Right lobe of liver (tissue), 6 donors: ENCODE measurements at regions not wholly inside any gene's neighbourhood (a gene's known extent, or its start where the extent isn't known, plus 50 kb on each side); places are given as distances from the start of the nearest gene placed in this dataset.

Experiments
- ATAC-seq, 4 donors: fragments of 200-7000 bp; cut with Tn5 transposase; one replicate each; pipeline ENCODE4 v1.9.1; 2020; ENCODE audit warnings: mild to moderate bottlenecking in 4 of 4, moderate library complexity in 4 of 4
- DNase-seq, 3 donors: peaks; one replicate each; pipeline ENCODE4 v3.0.0-alpha.2; 2020
- H3K27ac ChIP-seq, 3 donors: fragments of 200-600 bp; one replicate each; pipeline ENCODE4 v1.8.0; 2022
- H3K27me3 ChIP-seq, 2 donors: fragments of 200-600 bp; one replicate each; pipeline ENCODE4 v1.8.0; 2022
- H3K36me3 ChIP-seq, 4 donors: fragments of 200-600 bp; sonication (generic) in 1 of 4; one replicate each; pipeline versions ENCODE4 v1.5.1 to v1.8.0; 2017 to 2022; ENCODE audit warnings: control low read depth in 1 of 4
- H3K4me1 ChIP-seq, 4 donors: fragments of 200-600 bp; sonication (generic) in 1 of 4; one replicate each; pipeline versions ENCODE4 v1.5.1 to v1.8.0; 2017 to 2022; ENCODE audit warnings: control low read depth in 1 of 4
- H3K4me3 ChIP-seq, 3 donors: fragments of 200-600 bp; one replicate each; pipeline ENCODE4 v1.8.0; 2022
- H3K9me3 ChIP-seq, 4 donors: fragments of 200-600 bp; sonication (generic) in 1 of 4; one replicate each; pipeline versions ENCODE4 v1.5.1 to v1.8.0; 2017 to 2022; ENCODE audit warnings: control low read depth in 1 of 4
- POLR2A ChIP-seq: fragments of 450-650 bp; IDR thresholded peaks from one replicate; pipeline ENCODE4 v1.6.1; 2017; ENCODE audit warnings: antibody characterized with exemption, mild to moderate bottlenecking
- WGBS: methylation state at CpG from one replicate; pipeline ENCODE4 v1.1.6; 2018; ENCODE audit warnings: low coverage, low lambda C conversion rate; ENCODE audit not compliant: insufficient coverage; ENCODE audit errors: missing lambda C conversion rate; 5-methylcytosine and 5-hydroxymethylcytosine counted together
- intact Hi-C, 2 donors: fragments of 100-400 bp; cut with DNase I; formaldehyde crosslinking; loops; one replicate each; pipeline versions ENCODE4 v1.11.2 to v1.14.1; 2022
- TF ChIP-seq, protein P1 (sequence below), 4 donors: fragments of 200-600 bp in 3 of 4; fragments of 450-650 bp in 1 of 4; IDR thresholded peaks; one replicate each; pipeline versions ENCODE4 v1.5.1 to v1.8.0; 2016 to 2022; ENCODE audit warnings: antibody characterized with exemption in 4 of 4, mild to moderate bottlenecking in 2 of 4
- donor health status: DM: no; HTN: yes; CAD: no.
- donor health status: DM: no; HTN: no; CAD: no.
- donor health status: DM: no; HTN: no; CAD: no.
- donor health status: DM: no; HTN: yes; CAD: no.
- donor health status: DM: no; HTN: yes; CAD: no.

DNA sequence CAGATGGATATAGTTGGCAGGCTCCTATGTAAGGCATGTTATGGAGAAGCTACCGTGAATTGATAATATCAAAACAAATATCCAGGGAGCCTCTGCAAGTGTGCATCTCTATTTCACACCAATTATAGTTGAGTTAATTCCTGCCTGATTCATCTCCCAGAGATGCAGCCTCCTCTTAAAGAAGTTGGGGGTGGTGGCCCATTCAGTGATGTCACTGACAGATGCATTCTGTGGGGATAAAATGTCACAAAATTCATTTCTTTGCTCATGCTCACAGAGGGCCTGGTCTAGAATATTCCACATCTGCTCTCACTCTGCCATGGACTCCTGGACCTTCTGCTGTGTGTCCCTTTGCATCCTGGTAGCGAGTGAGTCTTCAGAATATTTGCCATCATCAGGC is 189.1 kb upstream of the PRSS1 start:
- no peak overlapping the region for H3K4me3 ChIP-seq
- intact Hi-C loops: no loop called here
- ATAC-seq (no peak), DNase-seq (no peak)
- TF ChIP-seq, protein P1, sequence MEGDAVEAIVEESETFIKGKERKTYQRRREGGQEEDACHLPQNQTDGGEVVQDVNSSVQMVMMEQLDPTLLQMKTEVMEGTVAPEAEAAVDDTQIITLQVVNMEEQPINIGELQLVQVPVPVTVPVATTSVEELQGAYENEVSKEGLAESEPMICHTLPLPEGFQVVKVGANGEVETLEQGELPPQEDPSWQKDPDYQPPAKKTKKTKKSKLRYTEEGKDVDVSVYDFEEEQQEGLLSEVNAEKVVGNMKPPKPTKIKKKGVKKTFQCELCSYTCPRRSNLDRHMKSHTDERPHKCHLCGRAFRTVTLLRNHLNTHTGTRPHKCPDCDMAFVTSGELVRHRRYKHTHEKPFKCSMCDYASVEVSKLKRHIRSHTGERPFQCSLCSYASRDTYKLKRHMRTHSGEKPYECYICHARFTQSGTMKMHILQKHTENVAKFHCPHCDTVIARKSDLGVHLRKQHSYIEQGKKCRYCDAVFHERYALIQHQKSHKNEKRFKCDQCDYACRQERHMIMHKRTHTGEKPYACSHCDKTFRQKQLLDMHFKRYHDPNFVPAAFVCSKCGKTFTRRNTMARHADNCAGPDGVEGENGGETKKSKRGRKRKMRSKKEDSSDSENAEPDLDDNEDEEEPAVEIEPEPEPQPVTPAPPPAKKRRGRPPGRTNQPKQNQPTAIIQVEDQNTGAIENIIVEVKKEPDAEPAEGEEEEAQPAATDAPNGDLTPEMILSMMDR (IDR thresholded peaks at IDR 0.05): no peak
- no peak for TF ChIP-seq POLR2A
- H3K4me1 ChIP-seq: no peaks in the 10 kb centered on the region
- H3K36me3 ChIP-seq: no peaks in the 10 kb centered on the region
- H3K9me3 ChIP-seq: no peaks in the 10 kb centered on the region
- 65% methylated on average over 2 of the region's 2 CpGs for WGBS
- H3K27ac ChIP-seq: no peak overlapping the region
- H3K27me3 ChIP-seq: no peaks in the 10 kb centered on the region

DNA sequence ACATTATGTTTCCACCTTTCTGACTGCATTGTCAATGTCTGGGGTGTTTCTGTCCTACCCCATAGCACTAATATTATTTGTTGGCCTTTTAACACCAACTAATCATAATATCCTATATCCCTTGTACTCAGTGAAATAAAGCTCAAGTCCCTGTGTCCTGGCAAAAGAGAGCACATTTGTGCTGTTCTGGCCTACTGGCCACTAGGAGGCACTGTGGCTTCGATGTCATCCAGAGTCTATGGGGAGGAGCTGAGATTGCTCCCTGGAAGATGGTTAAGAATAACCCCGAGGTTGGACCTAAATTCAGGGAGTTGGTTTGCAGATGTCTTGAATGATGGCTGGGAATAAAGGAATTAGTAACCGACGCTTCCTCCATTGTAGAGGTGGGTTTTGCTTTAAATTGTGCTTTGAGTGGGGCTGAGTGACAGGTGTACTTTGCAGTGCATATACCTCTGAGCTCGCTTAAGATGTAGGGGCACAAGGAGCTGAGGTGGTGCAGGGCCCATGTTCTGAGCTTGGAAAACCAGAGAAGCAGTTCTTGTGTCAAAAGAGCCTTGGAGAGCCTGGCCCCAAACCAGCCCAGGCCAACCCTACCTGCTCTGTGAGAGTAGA is 191.2 kb upstream of the PRSS1 start:
- 22% methylated on average over 5 of the region's 5 CpGs for WGBS

DNA sequence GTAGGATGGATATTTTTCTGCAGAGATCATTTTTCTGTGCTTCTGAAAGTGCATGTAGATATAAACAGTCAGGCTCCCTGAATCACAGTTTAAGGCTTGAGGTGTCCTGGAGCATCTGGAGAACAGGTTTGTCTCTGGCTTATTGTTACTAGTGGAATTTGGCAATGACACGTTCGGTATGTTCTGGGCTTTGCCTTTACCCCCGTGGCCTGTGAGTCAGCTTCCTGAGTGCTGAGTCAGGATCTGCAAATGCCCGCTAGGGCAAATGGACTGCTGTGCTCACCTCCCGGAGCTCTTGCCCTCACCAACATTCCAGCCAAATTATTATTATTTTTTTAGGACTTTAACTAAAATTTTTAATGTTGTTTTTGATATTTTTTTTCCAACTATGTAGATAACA is 192.5 kb upstream of the PRSS1 start:
- WGBS: 5% methylated on average over 5 of the region's 5 CpGs
- peak; percentile 73 to 78 (median 74) for DNase-seq
- H3K27me3 ChIP-seq: no peaks in the 10 kb centered on the region
- H3K4me3 ChIP-seq: no peak overlapping the region
- TF ChIP-seq POLR2A: no peak
- TF ChIP-seq, protein P1 (IDR thresholded peaks at IDR 0.05): peak; percentile 12 to 27 (median 18)
- no peaks in the 10 kb centered on the region for H3K36me3 ChIP-seq
- no peaks in the 10 kb centered on the region for H3K9me3 ChIP-seq
- peak; percentile 82 to 99 (median 93) for ATAC-seq
- no peak overlapping the region for H3K27ac ChIP-seq
- H3K4me1 ChIP-seq: no peaks in the 10 kb centered on the region
- intact Hi-C loops: no loop called here

More for the DNA sequence above, 191.2 kb upstream of the PRSS1 start:
- intact Hi-C loops: no loop called here
- Histone ChIP-seq H3K27ac (no peak overlapping the region), H3K9me3 (no peaks in the 10 kb centered on the region), H3K4me1 (no peaks in the 10 kb centered on the region), H3K27me3 (no peaks in the 10 kb centered on the region), H3K36me3 (no peaks in the 10 kb centered on the region), H3K4me3 (no peak overlapping the region)
- TF ChIP-seq POLR2A: no peak
- TF ChIP-seq, protein P1 (IDR thresholded peaks at IDR 0.05): peak; percentile 38 to 51 (median 44)
- ATAC-seq: peak; percentile 35 to 45 (median 42)
- no peak for DNase-seq

DNA sequence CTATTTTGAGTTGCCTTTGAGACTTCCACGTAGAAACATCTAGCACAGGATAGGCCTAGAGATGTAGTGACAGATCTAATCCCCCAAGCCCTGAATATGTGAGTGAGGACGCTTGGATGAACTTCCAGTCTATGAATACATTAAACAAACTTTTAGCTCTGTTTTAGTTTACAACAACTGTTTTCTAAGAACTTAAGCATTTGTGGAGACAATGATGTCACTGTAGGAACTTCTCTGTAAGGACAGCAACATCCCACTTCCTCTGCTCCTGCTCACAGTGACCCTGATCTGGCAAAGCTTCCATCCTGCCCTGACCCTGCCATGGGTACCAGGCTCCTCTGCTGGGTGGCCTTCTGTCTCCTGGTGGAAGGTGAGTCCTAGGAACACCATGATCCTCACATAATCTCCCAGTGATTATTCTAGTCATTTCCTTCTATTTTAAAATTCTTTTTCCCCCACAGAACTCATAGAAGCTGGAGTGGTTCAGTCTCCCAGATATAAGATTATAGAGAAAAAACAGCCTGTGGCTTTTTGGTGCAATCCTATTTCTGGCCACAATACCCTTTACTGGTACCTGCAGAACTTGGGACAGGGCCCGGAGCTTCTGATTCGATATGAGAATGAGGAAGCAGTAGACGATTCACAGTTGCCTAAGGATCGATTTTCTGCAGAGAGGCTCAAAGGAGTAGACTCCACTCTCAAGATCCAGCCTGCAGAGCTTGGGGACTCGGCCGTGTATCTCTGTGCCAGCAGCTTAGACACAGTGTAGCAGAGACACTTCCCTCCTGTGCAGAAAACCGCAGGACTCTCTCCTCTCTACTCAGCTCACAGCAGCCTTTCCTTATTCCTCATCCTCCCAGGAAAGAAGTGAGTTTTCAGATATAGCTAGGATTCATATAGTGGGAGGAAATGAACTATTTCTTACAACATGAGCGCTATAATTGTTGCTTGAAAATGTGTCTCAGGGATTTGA is 194.4 kb upstream of the PRSS1 start:
- TF ChIP-seq, protein P1 (IDR thresholded peaks at IDR 0.05): no peak
- TF ChIP-seq POLR2A: no peak
- Histone ChIP-seq H3K4me1 (no peaks in the 10 kb centered on the region), H3K27ac (no peak overlapping the region), H3K36me3 (no peaks in the 10 kb centered on the region), H3K9me3 (no peaks in the 10 kb centered on the region), H3K27me3 (no peaks in the 10 kb centered on the region), H3K4me3 (no peak overlapping the region)
- ATAC-seq (no peak), DNase-seq (no peak)
- intact Hi-C loops: no loop called here
- WGBS: 40% methylated on average over 9 of the region's 10 CpGs
